H1 (cell line): ENCODE measurements at regions not wholly inside any gene's neighbourhood (a gene's known extent, or its start where the extent isn't known, plus 50 kb on each side); places are given as distances from the start of the nearest gene placed in this dataset.

Experiments
- ASH2L ChIP-seq: fragments of 200-600, 300-600 bp; sonication (generic); IDR thresholded peaks from one replicate; pipeline ENCODE4 v1.7.1; 2017; ENCODE audit warnings: low read length
- CBX5 ChIP-seq: fragments of 300-800, 300-1000 bp; sonication (generic); IDR thresholded peaks from 2 replicates; pipeline ENCODE4 v1.7.1; 2016; ENCODE audit warnings: antibody characterized with exemption, low read length, low read depth
- CEBPB ChIP-seq: IDR thresholded peaks from 2 replicates; pipeline ENCODE4 v1.6.1; 2012; ENCODE audit warnings: low read depth, low read length
- EP300 ChIP-seq, 2 experiments: IDR thresholded peaks; 1 replicate in 1 of 2; 2 replicates in 1 of 2; pipeline ENCODE4 v1.6.1; 2011 to 2012; ENCODE audit warnings: low read depth in 2 of 2, low read length in 2 of 2, mild to moderate bottlenecking in 2 of 2, borderline replicate concordance in 1 of 2, inconsistent platforms in 1 of 2, moderate library complexity in 1 of 2
- JUN ChIP-seq: IDR thresholded peaks from 2 replicates; pipeline ENCODE4 v1.6.1; 2011; ENCODE audit warnings: low read depth, mild to moderate bottlenecking, improper control_type of control experiment, low read length
- SRF ChIP-seq: IDR thresholded peaks from 2 replicates; pipeline ENCODE4 v1.6.1; 2011; ENCODE audit warnings: mild to moderate bottlenecking, low read depth, low read length, moderate library complexity
- TCF12 ChIP-seq: IDR thresholded peaks from 2 replicates; pipeline ENCODE4 v1.6.1; 2011; ENCODE audit warnings: low read depth, mild to moderate bottlenecking, low read length
- TF ChIP-seq, protein P1 (sequence below), 3 experiments: IDR thresholded peaks; 1 replicate in 2 of 3; 2 replicates in 1 of 3; pipeline versions ENCODE4 v1.5.1 to v1.6.1; 2011; ENCODE audit warnings: low read length in 3 of 3, mild to moderate bottlenecking in 3 of 3, inconsistent platforms in 2 of 3, low read depth in 1 of 3, moderate library complexity in 1 of 3; ENCODE audit not compliant: insufficient read depth in 1 of 3; ENCODE audit errors: control extremely low read depth in 1 of 3
- TF ChIP-seq, protein P2 (sequence below): IDR thresholded peaks from 2 replicates; pipeline ENCODE4 v1.6.1; 2012; ENCODE audit warnings: inconsistent platforms

DNA sequence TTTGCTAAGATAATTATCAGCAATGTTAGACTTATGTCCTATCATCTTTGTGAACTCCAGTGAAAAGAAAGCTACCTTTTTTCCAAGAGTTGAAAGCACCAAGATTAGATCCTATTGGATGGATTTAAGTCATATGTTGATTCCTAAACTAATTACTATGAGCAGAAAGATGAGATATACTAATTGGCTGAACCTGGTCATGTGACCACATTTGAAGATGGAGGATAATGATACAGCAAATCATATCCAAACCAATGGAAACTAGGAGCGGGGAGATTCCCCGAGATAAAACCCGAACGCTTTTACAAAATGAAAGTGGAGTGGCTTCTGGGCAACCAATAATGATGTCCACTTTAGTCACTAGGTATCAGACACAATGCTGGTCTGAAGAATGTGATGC, 1060.2 kb upstream of the EEF2KMT start:
- TF ChIP-seq, protein P1, sequence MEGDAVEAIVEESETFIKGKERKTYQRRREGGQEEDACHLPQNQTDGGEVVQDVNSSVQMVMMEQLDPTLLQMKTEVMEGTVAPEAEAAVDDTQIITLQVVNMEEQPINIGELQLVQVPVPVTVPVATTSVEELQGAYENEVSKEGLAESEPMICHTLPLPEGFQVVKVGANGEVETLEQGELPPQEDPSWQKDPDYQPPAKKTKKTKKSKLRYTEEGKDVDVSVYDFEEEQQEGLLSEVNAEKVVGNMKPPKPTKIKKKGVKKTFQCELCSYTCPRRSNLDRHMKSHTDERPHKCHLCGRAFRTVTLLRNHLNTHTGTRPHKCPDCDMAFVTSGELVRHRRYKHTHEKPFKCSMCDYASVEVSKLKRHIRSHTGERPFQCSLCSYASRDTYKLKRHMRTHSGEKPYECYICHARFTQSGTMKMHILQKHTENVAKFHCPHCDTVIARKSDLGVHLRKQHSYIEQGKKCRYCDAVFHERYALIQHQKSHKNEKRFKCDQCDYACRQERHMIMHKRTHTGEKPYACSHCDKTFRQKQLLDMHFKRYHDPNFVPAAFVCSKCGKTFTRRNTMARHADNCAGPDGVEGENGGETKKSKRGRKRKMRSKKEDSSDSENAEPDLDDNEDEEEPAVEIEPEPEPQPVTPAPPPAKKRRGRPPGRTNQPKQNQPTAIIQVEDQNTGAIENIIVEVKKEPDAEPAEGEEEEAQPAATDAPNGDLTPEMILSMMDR (IDR thresholded peaks at IDR 0.05; ENCODE audit: control extremely low read depth in 1 of 3, insufficient read depth in 1 of 3, low read depth in 1 of 3, low read length in 3 of 3): no peak
- TF ChIP-seq TCF12: no peak
- TF ChIP-seq, protein P2, sequence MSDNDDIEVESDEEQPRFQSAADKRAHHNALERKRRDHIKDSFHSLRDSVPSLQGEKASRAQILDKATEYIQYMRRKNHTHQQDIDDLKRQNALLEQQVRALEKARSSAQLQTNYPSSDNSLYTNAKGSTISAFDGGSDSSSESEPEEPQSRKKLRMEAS: no peak
- TF ChIP-seq EP300 (IDR thresholded peaks at IDR 0.05; ENCODE audit: borderline replicate concordance in 1 of 2, low read depth in 2 of 2, low read length in 2 of 2): no peak
- no peak for TF ChIP-seq CEBPB
- no peak for TF ChIP-seq SRF
- no peak for TF ChIP-seq CBX5
- no peak for TF ChIP-seq ASH2L
- TF ChIP-seq JUN: no peak
